ENCODE measurements at regions not wholly inside any gene's neighbourhood (a gene's known extent, or its start where the extent isn't known, plus 50 kb on each side); places are given as distances from the start of the nearest gene placed in this dataset.

DNA sequence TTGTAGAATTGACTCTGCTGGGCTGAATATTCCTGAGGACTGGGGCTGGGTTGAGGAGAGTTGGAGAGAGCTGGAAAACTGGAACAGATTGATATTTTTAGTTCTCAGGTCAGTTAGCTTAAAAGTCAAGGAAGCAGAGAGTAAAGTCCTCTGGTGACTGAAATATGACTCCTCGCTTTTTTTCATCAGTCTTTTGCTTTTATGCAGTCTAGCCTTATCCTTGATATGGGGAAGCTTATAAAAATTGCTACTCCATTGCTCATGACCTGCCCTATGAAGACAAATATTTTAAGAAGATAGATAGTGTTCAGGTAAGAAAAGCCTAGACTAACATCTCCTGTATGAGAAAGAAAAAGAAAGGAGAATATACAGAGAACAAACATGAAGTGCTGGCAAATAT lies 152.7 kb downstream of the C4orf33 start:
- TF ChIP-seq SREBF2 (IDR thresholded peaks at IDR 0.05) (no peak), CHD4 (IDR thresholded peaks at IDR 0.05; ENCODE audit: borderline replicate concordance) (no peak), RAD21 (conservative IDR thresholded peaks at IDR 0.05 in 1 of 2, IDR thresholded peaks at IDR 0.05 in 1 of 2) (no peak), POLR2AphosphoS2 (conservative IDR thresholded peaks at IDR 0.05; ENCODE audit: low read length) (no peak), BHLHE40 (IDR thresholded peaks at IDR 0.05; ENCODE audit: low read depth, low read length) (no peak), HOXA7 (CRISPR knock-in tag; IDR thresholded peaks at IDR 0.05) (no peak), RFX5 (IDR thresholded peaks at IDR 0.05) (no peak), POLR2A (IDR thresholded peaks at IDR 0.05; ENCODE audit: low read length) (no peak)
- TF ChIP-seq, protein P1, sequence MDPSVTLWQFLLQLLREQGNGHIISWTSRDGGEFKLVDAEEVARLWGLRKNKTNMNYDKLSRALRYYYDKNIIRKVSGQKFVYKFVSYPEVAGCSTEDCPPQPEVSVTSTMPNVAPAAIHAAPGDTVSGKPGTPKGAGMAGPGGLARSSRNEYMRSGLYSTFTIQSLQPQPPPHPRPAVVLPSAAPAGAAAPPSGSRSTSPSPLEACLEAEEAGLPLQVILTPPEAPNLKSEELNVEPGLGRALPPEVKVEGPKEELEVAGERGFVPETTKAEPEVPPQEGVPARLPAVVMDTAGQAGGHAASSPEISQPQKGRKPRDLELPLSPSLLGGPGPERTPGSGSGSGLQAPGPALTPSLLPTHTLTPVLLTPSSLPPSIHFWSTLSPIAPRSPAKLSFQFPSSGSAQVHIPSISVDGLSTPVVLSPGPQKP (IDR thresholded peaks at IDR 0.05; ENCODE audit: low read depth, low read length): no peak
- TF ChIP-seq, protein P2, sequence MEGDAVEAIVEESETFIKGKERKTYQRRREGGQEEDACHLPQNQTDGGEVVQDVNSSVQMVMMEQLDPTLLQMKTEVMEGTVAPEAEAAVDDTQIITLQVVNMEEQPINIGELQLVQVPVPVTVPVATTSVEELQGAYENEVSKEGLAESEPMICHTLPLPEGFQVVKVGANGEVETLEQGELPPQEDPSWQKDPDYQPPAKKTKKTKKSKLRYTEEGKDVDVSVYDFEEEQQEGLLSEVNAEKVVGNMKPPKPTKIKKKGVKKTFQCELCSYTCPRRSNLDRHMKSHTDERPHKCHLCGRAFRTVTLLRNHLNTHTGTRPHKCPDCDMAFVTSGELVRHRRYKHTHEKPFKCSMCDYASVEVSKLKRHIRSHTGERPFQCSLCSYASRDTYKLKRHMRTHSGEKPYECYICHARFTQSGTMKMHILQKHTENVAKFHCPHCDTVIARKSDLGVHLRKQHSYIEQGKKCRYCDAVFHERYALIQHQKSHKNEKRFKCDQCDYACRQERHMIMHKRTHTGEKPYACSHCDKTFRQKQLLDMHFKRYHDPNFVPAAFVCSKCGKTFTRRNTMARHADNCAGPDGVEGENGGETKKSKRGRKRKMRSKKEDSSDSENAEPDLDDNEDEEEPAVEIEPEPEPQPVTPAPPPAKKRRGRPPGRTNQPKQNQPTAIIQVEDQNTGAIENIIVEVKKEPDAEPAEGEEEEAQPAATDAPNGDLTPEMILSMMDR (IDR thresholded peaks at IDR 0.05): no peak

Measured in A549 (cell line).